ENCODE measurements at regions not wholly inside any gene's neighbourhood (a gene's known extent, or its start where the extent isn't known, plus 50 kb on each side); places are given as distances from the start of the nearest gene placed in this dataset.

- DNase-seq = peak; percentile 43
Measured at GRCh38 chr3:120838441-120839091, 69.4 kb upstream of the STXBP5L start.

- peak; percentile 61 for DNase-seq
Measured at GRCh38 chr3:120839120-120839519, 68.9 kb upstream of the STXBP5L start.

GRCh38 chr3:120841264-120841663 is 66.7 kb upstream of the STXBP5L start:
- DNase-seq = no peak

GRCh38 chr3:120846073-120846472 is 61.9 kb upstream of the STXBP5L start:
- DNase-seq = no peak

GRCh38 chr3:120848503-120848902 is 59.5 kb upstream of the STXBP5L start:
- DNase-seq = no peak

GRCh38 chr3:120850381-120851295 is 57.4 kb upstream of the STXBP5L start:
- no peak for DNase-seq

GRCh38 chr3:120852412-120852811 is 55.6 kb upstream of the STXBP5L start:
- DNase-seq = no peak

- no peak for DNase-seq
Measured at GRCh38 chr3:120853416-120853815, 54.6 kb upstream of the STXBP5L start.

GRCh38 chr3:120854908-120855526 is 53.0 kb upstream of the STXBP5L start:
- DNase-seq = no peak

GRCh38 chr3:120855665-120856437 is 52.2 kb upstream of the STXBP5L start:
- no peak for DNase-seq

All from RPMI8226 (cell line).